OCI-LY7 (cell line): ENCODE measurements at regions not wholly inside any gene's neighbourhood (a gene's known extent, or its start where the extent isn't known, plus 50 kb on each side); places are given as distances from the start of the nearest gene placed in this dataset.

Source experiments
- BruUV-seq: library from RNA; stranded (reverse); fragments of 400-500 nt; replicated peaks from 2 replicates; lab custom pipeline; 2021; lab: Mats Ljungman, UMichigan
- CTCF ChIA-PET: fragments of 300-600 bp; sonication (Branson Sonifier 250); formaldehyde crosslinking; loops from one replicate; lab custom pipeline; 2022; ENCODE audit warnings: antibody characterized with exemption; ENCODE audit not compliant: unreplicated experiment; lab: Charles Lee
- POLR2A ChIA-PET: fragments of 300-600 bp; sonication (Branson Sonifier 250); formaldehyde crosslinking; loops from one replicate; lab custom pipeline; 2022; ENCODE audit warnings: antibody characterized with exemption; lab: Charles Lee
- DNase-seq: peaks from one replicate; pipeline ENCODE4 v3.0.0-alpha.2; 2015; ENCODE audit warnings: low spot score
- H2AFZ ChIP-seq: fragments of 200-600 bp; sonication (generic), shearing (Covaris generic); 2 replicates; pipeline ENCODE4 v1.6.1; 2014; ENCODE audit warnings: mild to moderate bottlenecking, antibody characterized with exemption, low read length, moderate library complexity
- H3K27ac ChIP-seq: fragments of 200-600 bp; sonication (generic); 2 replicates; pipeline ENCODE4 v1.5.1; 2014; ENCODE audit warnings: mixed run types, low read depth, mild to moderate bottlenecking, moderate library complexity, low read length, inconsistent platforms; ENCODE audit not compliant: poor library complexity, severe bottlenecking
- H3K36me3 ChIP-seq: fragments of 200-600 bp; sonication (generic); 2 replicates; pipeline ENCODE4 v1.6.1; 2014; ENCODE audit warnings: mild to moderate bottlenecking, antibody characterized with exemption, low read length, moderate library complexity, mixed read lengths; ENCODE audit not compliant: insufficient read depth
- H3K4me1 ChIP-seq: fragments of 200-600 bp; sonication (generic); 2 replicates; pipeline ENCODE4 v1.5.1; 2014; ENCODE audit warnings: mild to moderate bottlenecking, low read length; ENCODE audit not compliant: insufficient read depth, poor library complexity, severe bottlenecking
- H3K4me2 ChIP-seq: fragments of 200-600 bp; sonication (generic); 2 replicates; pipeline ENCODE4 v1.6.1; 2014; ENCODE audit warnings: mild to moderate bottlenecking, low read length
- H3K4me3 ChIP-seq: fragments of 200-600 bp; sonication (generic); 2 replicates; pipeline ENCODE4 v1.5.1; 2014; ENCODE audit warnings: mild to moderate bottlenecking, low read depth, low read length; ENCODE audit not compliant: poor library complexity, severe bottlenecking
- H3K79me2 ChIP-seq: fragments of 200-600 bp; sonication (generic); 2 replicates; pipeline ENCODE4 v1.6.1; 2016; ENCODE audit warnings: low read depth, mild to moderate bottlenecking, low read length, moderate library complexity, mixed read lengths; ENCODE audit not compliant: insufficient read depth
- H3K9me2 ChIP-seq: fragments of 200-600 bp; sonication (generic); 2 replicates; pipeline ENCODE4 v1.6.1; 2016; ENCODE audit warnings: mild to moderate bottlenecking, low read length, mixed read lengths; ENCODE audit not compliant: insufficient read depth
- H3K9me3 ChIP-seq: fragments of 200-600 bp; sonication (generic); 2 replicates; pipeline ENCODE4 v1.6.1; 2014; ENCODE audit warnings: mild to moderate bottlenecking, mixed run types, low read length, mixed read lengths
- H4K20me1 ChIP-seq: fragments of 200-600 bp; sonication (generic); 2 replicates; pipeline ENCODE4 v1.6.1; 2014; ENCODE audit warnings: mild to moderate bottlenecking, antibody characterized with exemption, low read length, moderate library complexity, mixed read lengths; ENCODE audit not compliant: insufficient read depth
- CTCF ChIP-seq: fragments of 200-600 bp; sonication (generic); conservative IDR thresholded peaks from 2 replicates; pipeline ENCODE4 v1.5.1; 2014; ENCODE audit warnings: mild to moderate bottlenecking, antibody characterized with exemption, low read length, moderate library complexity, mixed read lengths
- EZH2phosphoT487 ChIP-seq: fragments of 200-600 bp; sonication (generic); IDR thresholded peaks from 2 replicates; pipeline ENCODE4 v1.6.1; 2018; ENCODE audit warnings: low read depth, borderline replicate concordance, mild to moderate bottlenecking, mixed run types, antibody characterized with exemption, low read length, moderate library complexity, mixed read lengths
- intact Hi-C: fragments of 100-400 bp; cut with micrococcal nuclease; formaldehyde crosslinking; loops from one replicate; pipeline ENCODE4 v1.10.0; 2022; ENCODE audit not compliant: unreplicated experiment

DNA sequence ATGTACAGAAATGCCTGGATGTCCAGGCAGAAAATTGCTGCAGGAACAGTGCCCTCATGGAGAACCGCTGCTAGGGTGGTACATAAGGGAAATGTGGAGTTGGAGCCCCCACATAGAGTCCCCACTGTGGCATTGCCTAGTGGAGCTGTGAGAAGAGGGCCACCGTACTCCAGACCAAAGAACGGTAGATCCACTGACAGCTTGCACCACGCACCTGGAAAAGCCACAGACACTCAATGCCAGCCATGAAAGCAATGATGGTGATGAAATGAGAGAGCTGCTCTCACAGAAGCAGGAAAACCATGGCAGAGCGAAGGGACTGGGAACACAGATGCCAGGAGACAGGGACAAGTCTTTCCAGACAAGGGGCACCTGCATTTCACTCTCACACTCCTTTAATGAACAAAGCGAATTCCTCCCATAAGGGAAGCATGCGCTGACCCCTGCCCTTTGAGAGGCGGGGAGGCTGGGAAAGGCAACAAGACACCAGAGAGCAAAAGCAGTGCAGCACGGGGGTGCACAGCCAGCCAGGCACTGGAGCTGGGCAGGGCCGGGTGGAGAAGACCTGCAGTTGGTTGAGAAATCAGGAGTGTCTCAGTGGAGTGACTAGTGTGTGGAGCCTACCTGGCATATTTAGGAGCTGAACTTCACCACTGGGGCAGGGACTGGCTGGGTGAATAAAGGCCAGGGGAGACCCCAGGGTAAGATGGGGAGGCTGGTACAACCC is 1025.2 kb downstream of the TBC1D22A start:
- H3K79me2 ChIP-seq, result no peaks in the 10 kb centered on the region
- no peak overlapping the region for H3K4me3 ChIP-seq
- no peaks in the 10 kb centered on the region for H4K20me1 ChIP-seq
- no peaks in the 10 kb centered on the region for H3K9me2 ChIP-seq
- no peaks in the 10 kb centered on the region for H3K9me3 ChIP-seq
- H3K4me1 ChIP-seq, result peaks cover 1% of the 10 kb centered on the region
- no TSS peak for BruUV-seq
- H3K4me2 ChIP-seq, result no peak overlapping the region
- ChIA-PET CTCF (no interaction called here), POLR2A (interaction anchor here (0.7 kb wide), 1 partner anchor 15 kb away, joined by 4 read pairs; no protein-coding TSS in a partner anchor)
- no peak for DNase-seq
- intact Hi-C loops, result no loop called here
- no peaks in the 10 kb centered on the region for H3K36me3 ChIP-seq
- H2AFZ ChIP-seq, result no peak overlapping the region
- no peak overlapping the region for H3K27ac ChIP-seq
- TF ChIP-seq EZH2phosphoT487, result no peak
- TF ChIP-seq CTCF, result no peak

GRCh38 chr22:47786650-47787290 is 1024.3 kb downstream of the TBC1D22A start:
- intact Hi-C loops, result no loop called here
- Histone ChIP-seq H2AFZ (no peak overlapping the region), H3K36me3 (no peaks in the 10 kb centered on the region), H3K9me3 (no peaks in the 10 kb centered on the region), H3K27ac (no peak overlapping the region), H4K20me1 (no peaks in the 10 kb centered on the region), H3K4me2 (no peak overlapping the region), H3K4me1 (no peaks in the 10 kb centered on the region), H3K9me2 (no peaks in the 10 kb centered on the region), H3K79me2 (no peaks in the 10 kb centered on the region), H3K4me3 (no peak overlapping the region)
- no peak for DNase-seq
- no TSS peak for BruUV-seq
- CTCF ChIA-PET, result no interaction called here
- TF ChIP-seq EZH2phosphoT487 (no peak), CTCF (no peak)
- POLR2A ChIA-PET, result interaction anchor here (0.5 to 0.7 kb wide), 2 partner anchors 14 to 36 kb away, joined by 3 to 4 read pairs; no protein-coding TSS in a partner anchor

- no TSS peak for BruUV-seq
- Histone ChIP-seq H3K27ac (no peak overlapping the region), H3K36me3 (no peaks in the 10 kb centered on the region), H3K4me3 (no peak overlapping the region), H3K4me1 (no peaks in the 10 kb centered on the region), H2AFZ (no peak overlapping the region), H3K9me3 (no peaks in the 10 kb centered on the region), H3K79me2 (no peaks in the 10 kb centered on the region), H3K4me2 (no peak overlapping the region), H3K9me2 (no peaks in the 10 kb centered on the region), H4K20me1 (no peaks in the 10 kb centered on the region)
- CTCF ChIA-PET, result no interaction called here
- no peak for DNase-seq
- intact Hi-C loops, result no loop called here
- POLR2A ChIA-PET, result no interaction called here
- TF ChIP-seq CTCF (no peak), EZH2phosphoT487 (no peak)
Observed at GRCh38 chr22:47784991-47785390, 1022.5 kb downstream of the TBC1D22A start.
